GM21717 (cell line): ENCODE measurements at regions not wholly inside any gene's neighbourhood (a gene's known extent, or its start where the extent isn't known, plus 50 kb on each side); places are given as distances from the start of the nearest gene placed in this dataset.
A peak's percentile ranks its signal among the peaks of the same experiment; 100 is the strongest.
"Not testable (repeated sequence)": the region's sequence is repeated elsewhere in the genome, so short reads cannot be mapped to it uniquely, and the experiment has no call there.

ENCODE experiments used
- ATAC-seq: cut with Tn5 transposase; IDR thresholded peaks from one replicate; pipeline ENCODE4 v1.9.1; 2021; ENCODE audit warnings: mild to moderate bottlenecking, moderate library complexity; ENCODE audit not compliant: unreplicated experiment

DNA sequence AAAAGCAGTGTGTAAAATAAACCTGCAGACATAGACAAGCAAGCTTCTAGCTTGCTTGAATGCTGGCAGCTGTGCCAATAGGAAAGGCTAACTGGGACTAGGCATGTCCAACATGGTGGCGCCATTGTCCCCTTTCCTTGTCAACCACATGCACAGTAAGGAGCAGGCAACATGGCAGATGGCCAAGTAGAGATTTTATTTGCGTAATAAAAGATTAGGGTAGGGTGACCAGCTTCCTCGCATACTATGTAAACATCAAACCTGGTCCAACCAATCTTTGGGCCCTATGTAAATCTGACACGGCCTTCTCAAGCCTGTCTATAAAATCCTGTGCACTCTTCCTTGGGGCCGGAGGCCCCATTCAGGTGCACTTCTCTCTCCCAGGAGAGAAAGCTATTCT, 575.4 kb upstream of the GOLIM4 start:
- no peak for ATAC-seq

DNA sequence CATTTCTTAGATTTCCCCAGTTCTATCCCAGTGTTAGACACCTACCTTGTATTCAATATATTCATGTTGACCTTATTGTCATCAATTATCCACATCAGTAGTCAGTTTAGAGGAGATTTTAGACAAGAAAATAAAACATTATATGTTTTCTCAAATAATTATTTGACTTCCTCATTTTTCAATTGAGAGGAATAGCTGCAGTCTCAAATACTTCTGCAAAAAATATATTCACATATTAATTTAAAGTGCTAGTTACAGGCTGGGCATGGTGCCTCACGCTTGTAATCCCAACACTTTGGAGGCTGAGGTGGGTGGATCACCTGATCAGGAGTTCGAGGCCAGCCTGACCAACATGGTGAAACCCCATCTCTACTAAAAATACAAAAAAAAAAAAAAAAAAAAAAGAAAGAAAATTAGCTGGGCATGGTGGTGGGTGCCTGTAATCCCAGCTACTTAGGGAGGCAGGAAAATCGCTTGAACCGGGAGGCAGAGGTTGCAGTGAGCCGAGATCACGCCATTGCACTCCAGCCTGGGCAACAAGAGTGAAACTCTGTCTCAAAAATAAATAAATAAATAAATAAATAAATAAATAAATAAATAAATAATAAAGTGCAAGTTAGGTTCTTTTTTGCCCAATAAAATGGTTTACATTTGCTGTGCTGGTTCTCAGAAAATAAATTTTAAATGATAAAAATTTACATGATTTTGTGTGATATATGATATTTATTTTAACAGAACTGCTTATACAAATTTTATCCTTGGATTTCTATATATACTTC, 565.3 kb upstream of the GOLIM4 start:
- not testable (repeated sequence) for ATAC-seq

DNA sequence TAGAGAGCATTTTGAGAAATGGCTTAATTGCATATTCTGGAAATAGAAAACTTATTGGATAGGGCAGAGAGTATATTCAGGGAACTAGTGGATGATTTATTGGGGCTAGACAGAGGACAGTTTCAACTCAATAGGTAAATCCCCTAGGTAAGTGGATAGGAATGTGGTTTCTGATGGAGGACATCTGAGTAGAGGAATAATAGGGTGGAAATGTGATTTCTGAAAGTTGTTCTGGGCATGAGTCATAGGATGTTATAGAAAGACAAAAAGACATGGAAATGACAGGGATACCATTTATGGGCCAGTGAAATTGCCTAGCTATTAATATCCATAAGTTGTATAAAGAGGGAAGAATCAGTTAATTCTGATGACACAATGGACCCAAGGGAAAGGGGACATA, 563.3 kb upstream of the GOLIM4 start:
- ATAC-seq = no peak

DNA sequence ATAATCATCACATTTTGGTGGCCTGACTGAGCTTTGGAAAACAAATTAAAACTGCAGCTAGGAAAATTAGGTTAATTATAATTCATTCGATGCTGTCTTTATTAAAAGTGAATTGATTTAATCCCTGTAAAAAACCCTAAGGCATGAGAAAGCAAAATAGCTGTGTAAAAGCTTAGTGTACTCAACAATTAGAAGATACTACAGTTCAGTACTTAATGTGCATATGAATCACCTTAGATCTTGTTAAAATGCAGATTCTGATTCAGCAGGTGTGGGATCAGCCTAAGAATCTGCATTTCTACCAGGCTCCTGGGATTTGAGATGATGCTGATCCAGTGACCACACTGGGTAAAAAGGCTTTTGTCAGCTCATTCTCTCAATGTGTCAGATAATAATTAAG, 559.9 kb upstream of the GOLIM4 start:
- ATAC-seq = no peak

DNA sequence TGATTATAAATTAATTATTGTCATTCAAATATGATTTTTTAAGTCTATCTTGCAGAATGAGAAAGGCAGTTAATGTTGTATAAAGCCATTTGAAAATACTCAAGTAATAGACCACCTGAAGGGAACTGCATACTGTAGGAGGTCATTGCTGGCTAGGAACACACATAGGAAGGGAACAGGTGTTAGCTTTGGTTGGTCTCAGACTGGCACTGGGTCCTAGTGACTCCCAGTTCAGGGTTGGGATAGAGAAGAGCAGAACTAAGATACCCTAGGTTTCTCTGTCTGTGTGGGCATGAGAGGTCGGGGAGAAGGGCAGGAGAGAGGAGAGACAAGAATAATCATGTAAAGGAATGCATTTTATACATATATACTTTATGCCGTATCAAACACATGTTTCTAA, 559.0 kb upstream of the GOLIM4 start:
- ATAC-seq = no peak

DNA sequence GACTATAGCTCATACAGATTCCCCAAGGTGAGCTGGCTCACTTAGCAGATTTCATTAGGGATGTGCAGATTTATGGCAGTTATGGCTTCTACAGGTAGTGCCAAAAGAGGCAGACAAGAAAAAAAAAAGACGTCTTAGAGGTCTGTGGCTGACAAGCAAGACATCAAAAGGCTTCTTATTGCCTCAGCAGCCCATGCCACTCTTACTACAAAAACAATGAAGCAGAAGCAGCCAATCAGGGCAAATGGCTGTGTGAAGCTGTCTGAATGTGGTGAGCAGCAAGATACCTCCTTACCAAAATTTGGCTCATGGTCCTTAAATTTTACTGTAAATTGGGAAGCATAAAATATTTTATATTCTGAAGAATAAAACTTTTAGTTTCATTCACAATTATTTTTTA, 557.5 kb upstream of the GOLIM4 start:
- no peak for ATAC-seq

DNA sequence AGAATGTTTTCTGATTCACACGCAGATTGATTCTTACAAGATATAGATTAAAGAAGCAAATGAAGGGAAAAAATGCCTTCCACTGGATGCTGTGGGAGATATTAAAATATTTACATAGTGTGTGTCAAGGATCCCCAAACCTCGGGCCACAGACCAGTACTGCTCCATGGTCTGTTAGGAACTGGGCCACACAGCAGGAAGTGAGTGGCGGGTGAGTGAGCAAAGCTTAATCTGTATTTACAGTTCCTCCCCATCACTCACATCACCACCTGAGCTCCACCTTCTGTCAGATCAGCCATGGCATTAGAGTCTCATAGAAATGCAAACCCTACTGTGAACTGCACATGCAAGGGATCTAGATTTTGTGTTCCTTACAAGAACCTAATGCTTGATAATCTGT, 552.6 kb upstream of the GOLIM4 start:
- no peak for ATAC-seq

DNA sequence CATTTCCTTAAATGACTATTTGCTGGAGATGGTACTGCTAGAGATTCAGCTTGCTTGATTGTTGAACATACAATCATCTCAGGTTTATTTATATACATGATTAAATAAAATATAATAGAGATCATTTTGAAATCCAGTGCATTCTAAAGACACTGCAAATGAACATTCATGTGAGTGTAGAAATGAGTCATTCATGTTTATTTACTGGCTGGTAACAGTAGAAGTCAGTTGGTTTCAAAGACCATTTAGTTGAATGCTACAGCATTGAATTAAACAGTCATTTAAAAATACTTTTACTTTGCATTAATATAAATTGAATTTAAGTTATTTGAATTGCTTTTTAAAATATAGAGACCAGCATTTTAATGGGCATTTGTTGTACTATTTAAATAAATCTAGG, 551.9 kb upstream of the GOLIM4 start:
- ATAC-seq = no peak

DNA sequence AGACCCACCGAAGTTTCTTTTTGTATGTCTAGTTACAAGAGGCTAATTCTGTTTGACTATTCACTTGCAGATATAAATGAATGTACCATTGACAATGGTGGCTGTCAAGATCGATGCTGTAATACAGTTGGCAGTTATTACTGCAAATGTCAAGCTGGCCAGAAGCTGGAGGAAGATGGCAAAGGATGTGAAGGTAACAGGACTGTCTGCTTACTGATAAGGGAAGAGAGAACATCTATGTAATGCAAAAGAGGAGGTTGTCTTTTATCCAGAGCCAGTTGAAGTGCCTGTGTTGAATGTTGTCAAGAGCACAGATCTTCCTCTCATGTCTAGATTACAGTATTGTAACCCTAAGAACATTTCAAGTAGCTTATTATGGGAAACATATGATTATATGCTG, 549.5 kb upstream of the GOLIM4 start:
- no peak for ATAC-seq

DNA sequence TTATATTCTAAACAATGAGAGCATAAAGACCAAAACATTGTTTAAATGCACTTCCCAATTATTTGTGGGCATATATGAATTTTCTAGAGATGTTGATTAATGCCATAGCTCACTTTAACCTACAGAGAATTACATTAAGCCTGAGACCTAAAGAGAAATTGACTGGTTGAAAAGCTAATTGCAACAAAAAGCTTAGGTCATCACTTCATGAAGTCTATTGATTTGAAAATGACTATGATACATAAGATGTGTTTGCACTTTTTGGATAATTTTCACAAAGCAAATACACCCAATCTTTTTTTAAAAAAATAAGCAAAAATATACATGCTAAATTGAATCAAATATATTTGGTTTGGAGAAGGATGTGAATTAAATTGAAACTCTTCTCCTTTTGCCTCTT, 532.8 kb upstream of the GOLIM4 start:
- no peak for ATAC-seq

DNA sequence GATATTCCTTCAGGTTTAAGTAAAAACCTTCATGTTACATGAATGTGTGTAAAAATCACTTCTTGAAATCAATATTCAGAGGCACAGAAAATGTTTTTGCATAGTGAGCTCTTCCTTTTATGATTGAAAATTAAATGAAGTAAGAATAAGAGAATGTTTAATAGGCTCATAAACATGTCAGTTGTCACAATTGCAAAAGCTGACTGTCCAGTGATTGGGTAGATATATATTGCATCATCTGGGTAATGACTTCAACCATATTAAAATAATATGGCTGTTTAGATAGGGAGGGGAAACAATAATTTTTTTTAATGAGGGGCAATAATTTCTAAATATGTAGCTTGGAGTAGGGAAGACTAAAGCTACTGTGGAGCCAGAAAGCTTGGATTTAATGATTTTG, 529.8 kb upstream of the GOLIM4 start:
- no peak for ATAC-seq

DNA sequence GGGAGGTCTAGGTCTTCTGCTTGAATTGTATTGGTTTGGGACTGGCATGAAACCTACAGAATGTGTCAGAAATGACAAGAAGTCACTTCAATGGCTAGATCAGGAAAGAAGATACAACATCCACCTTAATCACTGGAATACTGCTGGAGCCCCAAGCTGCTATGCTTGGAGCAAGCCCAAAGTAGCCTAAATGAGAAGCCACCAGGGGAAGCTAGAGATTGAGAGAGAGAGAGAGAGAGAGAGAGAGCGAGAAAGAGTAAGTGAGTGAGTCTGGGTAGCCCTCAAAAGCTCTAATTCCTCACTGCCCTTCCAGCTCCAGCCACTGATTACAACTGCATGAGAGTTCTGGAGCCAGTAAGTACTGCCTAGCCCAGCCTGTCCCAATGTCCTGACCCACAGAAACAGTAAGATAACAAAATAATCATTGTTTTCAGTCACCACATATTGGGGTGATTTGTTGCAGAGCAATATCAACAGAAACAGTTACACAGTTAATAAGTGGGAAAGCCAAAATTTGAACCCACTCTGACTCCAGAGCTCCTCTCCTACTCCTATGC, 529.2 kb upstream of the GOLIM4 start:
- ATAC-seq = no peak

DNA sequence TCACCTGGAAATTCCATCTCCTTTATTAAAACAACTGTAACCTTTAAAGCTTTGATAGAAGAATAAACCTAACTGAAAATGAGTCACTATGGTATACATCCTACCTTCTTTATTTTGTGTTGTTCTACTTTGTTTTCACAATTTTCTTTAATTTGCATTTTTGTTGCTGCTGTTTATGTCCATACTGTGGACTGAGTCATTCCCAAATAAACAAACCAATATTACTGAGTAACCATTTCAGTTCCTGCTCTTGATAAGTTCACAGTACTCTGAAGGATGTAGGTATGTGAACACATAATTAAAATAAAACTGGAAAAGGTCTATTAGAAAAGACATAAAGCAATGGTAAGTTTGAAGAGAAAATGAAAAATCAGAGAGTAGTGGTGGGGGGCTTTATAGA, 528.5 kb upstream of the GOLIM4 start:
- no peak for ATAC-seq

DNA sequence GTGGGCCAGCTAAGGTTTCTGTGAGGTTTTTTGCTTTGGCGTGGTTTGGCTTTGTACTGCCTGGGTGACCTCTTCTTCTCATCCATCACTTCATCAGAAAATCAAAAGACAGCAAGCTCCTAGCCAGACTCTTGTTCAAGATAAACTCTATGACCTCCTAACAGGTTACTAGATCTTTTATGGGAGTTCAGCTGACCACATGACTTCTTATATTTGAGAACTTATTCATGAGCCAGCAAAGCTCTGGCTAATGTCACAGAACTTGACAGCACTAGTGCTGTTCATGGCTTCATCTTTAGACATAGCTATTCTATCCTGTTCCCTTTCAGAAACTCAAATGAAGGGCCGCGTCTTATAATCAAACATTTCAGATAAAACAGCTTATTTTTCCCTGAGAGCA, 527.1 kb upstream of the GOLIM4 start:
- ATAC-seq = no peak

DNA sequence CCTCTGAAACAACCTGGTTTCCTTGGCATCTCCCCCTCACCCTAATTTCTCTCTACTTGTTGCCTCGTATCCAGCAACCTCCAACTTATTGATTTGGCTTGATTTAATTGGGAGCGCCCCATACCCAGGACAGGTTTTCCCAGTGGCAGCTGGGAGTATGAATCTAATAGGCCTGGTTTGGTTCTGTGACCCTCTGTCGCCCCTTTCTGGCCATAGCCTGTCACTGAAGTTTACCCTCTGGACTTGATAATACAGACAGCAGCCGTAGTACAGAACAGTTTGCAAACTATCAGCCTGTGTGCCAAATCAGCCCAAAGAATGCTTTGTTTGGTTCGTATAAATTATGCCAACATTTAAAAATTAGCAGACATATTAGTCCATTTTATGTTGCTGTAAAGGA, 525.1 kb upstream of the GOLIM4 start:
- ATAC-seq = peak; percentile 65

DNA sequence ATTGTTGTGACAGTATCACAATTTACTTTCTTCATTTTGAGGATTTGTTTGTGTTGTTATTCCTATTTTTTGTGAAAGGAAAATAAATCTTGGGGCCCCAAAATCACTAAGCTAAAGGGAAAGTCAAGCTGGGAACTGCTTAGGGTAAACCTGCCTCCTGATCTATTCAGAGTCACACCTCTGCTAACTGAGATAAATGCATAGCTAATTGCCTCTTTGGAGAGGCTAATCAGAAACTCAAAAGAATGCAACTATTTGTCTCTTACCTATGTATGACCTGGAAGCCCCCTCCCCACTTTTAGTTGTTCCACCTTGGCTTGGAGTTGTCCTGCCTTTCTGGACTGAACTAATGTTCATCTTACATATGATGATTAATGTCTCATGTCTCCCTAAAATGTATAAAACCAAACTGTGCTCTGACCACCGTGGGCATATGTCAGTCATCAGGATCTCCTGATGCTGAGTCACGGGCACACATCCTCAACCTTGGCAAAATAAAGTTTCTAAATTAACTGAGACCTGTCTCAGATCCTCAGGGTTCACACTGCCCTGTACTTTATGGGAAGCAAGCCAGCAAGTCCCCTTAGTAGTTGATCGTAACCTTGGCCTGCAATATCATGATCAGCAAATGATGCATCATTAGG, 523.2 kb upstream of the GOLIM4 start:
- no peak for ATAC-seq

DNA sequence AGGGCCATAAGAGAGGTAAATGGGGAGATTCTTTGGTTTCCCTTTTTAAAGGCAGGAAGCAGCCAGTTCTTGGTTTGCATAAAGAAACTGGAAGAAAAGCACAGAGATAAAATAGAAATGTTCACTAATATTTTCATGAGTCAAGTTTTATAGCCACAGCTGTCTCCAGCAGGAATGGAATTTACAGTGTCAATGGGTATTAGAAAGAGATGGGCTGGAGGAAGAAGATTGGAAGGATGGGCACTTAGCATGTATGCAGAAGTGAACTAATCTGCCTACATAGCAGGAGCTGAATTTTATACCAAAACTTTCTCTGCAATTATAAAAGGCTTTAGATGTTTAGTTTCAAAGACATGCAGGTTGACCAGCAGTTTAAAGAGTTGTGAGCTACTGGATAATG, 521.9 kb upstream of the GOLIM4 start:
- ATAC-seq = no peak

DNA sequence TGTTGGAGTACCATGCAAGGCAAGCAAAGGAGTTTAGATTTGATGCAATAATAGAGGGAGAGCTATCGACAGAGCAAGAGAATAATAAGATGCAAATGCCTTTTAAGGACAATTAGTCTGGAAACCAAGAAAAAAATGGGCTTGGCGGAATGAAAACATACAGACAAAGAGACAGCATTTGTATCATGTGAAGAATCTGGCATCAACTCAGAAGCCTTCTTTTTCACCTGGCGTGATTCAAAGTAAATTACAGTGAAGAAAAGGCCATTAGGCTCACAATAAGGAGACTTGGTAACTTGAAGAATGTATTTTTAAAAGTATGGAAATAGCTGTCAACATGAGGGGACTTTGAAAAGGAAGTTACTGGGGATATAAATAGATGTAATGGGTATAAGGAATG, 521.2 kb upstream of the GOLIM4 start:
- no peak for ATAC-seq

DNA sequence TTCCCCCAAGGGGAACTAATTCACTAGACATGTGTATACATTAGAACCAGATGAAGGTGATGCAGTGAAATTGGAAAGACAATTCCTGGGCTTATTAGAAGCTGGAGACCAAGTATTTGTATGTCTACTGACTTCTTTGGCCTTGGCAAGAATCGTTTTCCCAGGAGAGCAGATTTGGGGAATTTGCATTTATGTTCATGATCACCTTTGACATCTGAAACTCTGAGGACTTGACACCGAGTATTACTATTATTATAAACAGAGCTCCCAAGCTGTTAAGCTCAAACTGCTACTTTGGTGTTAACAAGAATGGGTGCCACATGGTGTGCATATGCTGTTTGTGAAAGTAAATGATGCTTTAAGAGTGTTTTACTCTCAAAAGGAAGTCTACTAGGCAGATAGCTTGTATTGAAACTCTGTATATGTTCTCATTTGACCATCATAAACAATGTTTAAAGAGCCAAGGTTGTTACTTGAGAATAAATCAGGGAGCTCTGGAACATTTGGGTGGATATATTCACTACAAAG, 519.8 kb upstream of the GOLIM4 start:
- ATAC-seq = no peak

DNA sequence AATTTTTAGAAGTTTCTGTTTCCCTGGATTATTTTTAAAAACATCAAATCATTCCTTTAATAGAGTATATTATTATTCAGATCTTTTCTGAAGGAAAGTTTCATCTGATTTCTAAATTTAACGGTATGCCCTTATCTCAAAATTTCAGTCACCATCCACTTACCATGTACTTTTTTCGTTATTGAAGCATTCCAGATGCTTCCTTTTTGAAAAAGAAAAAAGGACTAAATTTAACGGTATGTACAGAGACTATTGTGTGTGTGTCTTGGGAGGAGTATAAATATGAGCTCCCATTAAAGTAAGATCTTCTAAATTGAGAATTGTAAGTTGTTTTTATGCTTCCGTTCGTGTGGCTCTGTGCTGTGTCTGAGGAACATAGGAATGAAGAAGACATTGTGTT, 517.4 kb upstream of the GOLIM4 start:
- ATAC-seq = no peak

DNA sequence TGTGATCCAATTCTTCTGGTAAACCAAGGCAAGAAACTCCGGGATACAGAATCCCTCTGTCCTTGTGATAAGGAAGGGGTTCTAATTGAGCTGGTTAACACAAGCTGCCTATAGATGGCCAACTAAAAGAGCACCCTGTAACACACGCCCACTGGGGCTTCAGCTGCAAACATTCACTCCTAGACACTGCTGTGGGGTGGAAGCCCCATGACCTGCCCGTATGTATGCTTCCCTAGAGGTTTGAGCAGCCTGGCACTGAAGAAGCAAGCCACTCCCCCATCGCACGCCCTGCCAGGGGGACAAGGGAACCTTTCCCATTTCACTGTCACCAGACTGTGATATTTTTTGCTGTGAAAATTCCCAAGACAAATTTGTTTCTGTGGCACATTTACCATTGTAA, 516.9 kb upstream of the GOLIM4 start:
- no peak for ATAC-seq

DNA sequence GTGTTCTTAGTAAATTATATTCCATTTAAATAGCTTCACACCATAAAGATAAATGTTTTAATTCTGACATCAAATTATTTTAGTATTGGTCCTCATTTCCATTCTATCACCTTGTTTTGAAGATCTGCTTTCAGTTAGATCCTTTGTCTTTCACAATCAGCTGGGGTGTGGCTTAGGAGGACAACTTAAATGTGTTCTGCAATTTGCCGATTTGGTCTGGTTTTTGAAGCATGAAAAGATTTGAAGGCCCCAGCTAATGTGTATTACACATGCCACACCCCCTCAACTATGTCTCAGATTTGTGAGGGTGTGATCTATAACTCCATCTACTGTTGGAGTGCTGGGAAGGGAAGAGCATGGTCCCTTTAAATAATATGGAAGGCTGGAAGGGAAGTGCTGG, 516.1 kb upstream of the GOLIM4 start:
- ATAC-seq = no peak
